HG03060 (cell line): ENCODE measurements at regions not wholly inside any gene's neighbourhood (a gene's known extent, or its start where the extent isn't known, plus 50 kb on each side); places are given as distances from the start of the nearest gene placed in this dataset.

Experiments used
- ATAC-seq: cut with Tn5 transposase; IDR thresholded peaks from one replicate; pipeline ENCODE4 v1.9.1; 2021; ENCODE audit warnings: low read depth, moderate number of reproducible peaks; ENCODE audit not compliant: unreplicated experiment

DNA sequence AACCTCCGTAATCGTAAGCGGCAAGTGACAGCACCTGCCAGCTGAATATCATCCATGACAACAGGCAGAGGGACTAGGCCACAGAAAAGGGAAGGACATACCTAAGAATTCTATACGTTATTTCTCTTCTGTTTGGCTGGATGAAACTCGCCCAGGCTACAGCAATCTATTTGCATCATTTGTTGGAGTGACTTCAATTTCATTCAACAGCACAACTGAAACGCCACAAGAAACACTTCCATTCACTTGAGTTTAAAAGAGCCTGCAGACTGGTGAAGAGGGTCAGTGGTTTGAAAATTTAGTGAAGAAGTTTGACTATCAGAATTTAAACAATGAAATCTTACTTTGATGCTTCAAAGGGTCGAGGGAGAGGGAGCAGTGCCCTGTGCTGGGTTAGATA lies 378.7 kb downstream of the LMO4 start:
- no peak for ATAC-seq

DNA sequence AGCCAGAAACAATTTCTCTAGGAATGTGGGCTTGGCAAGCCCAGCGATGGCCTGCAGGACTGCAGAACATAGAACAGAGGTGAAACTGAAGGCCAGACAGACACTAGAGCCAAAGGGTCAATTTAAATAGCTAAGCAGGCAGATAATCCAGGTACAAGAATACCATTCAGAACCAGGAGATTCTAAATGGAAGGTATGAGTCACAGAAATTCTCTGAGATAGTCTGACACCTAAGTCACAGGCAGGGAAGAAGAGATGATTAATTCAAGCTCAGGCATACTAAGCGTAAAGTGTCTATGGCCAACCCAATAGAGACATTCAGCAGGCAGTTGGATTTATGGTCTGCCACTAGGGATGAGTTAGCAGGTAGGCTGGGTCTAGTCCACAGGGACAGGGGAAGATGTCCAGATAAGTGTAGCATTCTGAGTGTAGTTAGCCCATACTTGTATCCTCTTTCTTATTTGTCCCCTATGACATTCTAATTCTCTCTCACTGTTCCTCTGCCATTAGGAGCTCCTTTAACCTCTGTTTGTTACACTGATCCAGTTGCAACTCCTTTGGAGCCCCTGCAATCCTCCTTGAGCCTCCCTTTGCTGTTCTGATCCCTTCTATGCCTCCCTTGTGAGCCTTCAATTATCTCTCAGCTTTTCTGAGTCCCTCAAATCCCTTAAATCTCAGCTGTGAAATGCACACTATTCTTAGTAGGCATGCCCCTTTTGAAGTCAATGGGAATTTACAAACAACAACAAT lies 383.8 kb downstream of the LMO4 start:
- ATAC-seq: no peak

- ATAC-seq: no peak
Observed at GRCh38 chr1:87714278-87714677, 385.6 kb downstream of the LMO4 start.

DNA sequence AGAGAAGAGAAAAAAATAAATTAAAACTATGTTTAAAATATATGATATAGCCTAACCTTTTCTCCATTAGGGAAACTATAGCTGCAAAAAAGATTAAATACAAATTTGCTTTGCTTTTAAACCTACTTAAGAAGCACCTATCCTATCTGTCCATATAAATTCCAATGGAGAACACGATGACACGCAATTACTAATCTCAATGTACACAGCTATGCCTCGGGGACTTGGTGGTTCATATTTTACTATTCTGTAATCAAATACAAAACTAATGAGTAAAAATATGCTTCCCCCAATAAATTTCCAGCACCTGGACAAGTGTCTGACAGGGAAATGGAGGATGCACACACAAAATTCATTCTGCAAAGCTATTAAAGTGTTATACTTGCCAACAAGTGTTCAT lies 386.4 kb downstream of the LMO4 start:
- ATAC-seq: no peak

- no peak for ATAC-seq
Observed at GRCh38 chr1:87715471-87715870, 386.8 kb downstream of the LMO4 start.

GRCh38 chr1:87717157-87717670 lies 388.5 kb downstream of the LMO4 start:
- no peak for ATAC-seq

- no peak for ATAC-seq
Observed at GRCh38 chr1:87718241-87718950, 389.7 kb downstream of the LMO4 start.

- no peak for ATAC-seq
Observed at GRCh38 chr1:87719658-87720057, 391.0 kb downstream of the LMO4 start.

DNA sequence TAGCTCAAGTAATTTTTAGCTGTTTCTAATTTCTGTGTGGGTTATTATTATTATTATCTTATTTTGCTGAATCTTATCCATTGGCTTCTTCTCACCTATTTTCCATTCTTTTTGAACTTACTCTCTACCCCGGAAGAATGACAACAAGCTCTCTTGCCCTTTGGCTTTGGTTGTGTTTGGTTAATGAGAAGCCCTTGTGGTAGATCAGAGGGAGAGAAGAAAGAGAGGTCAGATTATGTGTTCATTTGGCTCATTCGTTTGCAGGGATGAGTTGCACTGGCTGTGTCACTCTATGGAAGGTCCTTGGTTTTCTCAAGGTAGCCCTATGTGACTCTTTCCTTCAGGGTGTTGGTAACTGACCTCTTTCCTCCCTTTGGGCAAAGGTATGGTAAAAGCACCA lies 391.9 kb downstream of the LMO4 start:
- ATAC-seq: no peak

DNA sequence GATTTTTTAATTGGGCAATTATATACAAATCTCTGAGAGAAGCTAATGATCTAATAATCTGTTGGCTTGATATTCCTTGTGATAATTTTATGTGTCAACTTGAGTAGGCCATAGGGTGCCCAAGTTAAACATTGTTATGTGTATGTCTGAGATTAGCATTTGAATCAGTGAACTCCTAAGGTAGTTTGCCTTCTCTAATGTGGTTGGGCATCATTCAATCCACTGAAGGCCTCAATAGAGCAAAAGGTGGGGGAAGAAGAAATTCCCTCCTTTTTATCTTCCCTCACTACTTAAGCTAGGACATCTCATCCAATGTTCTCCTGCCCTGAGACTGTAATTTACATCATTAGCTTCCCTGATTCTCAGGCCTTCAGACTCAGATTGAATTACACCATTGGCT lies 394.5 kb downstream of the LMO4 start:
- no peak for ATAC-seq

DNA sequence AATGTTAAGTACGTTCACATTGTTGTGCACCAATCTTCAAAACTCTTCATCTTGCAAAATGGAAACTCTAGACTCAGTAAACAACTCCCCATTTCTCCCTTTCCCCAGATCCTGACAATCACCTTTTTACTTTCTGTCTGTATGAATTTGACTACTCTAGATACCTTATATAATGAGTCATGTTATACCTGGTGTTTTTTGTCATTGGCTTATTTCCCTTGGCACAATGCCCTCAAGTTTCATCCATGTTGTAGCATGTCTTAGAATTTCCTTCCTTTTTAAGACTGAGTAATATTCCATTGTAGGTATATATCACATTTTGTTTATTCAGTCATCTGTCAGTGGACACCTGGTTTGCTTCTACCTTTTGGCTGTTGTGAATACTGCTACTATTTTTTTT lies 399.5 kb downstream of the LMO4 start:
- ATAC-seq: no peak

DNA sequence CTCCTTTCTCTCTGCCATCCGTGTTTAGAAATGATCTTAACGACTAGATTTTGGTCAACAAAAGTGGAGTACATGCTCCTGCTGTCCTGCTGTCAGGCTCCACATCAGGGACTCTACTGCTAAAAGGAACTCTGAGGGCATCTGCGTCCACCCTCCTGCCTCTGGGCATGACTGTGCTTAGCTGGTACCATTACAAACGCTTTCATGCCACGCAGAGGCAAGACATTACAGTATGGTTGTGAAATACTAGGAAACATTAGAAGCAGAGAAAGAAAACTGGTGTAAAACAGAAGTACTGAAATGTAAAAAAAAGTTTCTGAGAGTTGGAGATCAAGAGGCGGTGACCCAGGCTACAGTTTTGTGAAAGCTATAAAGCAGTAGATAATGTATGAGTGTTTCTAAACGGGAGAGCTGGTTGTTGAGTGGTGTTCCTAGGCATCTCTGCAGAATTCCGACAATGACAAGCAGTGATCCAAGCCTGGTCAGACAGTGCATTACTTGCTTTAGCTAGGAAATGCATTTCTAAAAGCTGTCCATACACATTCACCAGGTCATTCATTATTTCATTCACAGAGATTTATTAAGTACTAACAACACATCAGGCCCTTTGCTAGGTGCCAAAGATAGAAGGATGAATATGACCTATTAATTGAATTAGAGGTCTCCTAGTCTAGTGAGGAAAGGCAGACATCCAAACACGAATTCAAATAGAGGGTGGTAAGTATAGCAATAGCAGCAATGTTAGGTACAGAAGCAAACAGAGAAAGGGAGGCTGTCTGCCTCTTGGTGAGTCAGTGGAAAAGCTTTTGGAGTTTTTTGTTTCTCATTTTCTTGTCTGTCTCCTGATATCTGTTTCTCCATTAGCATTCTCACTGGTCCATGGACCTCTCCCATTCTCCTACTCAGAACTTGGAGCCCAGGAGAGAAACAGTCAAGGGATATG lies 401.9 kb downstream of the LMO4 start:
- ATAC-seq: no peak

DNA sequence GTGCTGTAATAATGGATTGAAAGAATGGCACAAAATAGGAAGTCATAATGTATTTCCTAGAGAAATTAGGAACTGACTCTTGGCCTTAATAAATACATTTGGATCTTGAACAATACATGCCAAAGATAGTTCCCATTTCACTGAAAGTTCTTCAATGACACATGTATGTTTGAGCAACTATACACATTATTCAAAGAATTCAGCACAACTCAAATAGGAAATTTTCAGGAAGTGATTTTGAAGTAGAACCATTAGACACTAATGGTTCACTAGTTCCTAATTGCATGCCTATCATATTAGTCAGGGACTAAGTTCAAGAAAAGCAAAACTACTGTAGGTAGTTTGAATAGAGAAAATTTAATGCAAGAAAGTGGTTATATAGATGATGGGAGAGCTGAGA lies 404.7 kb downstream of the LMO4 start:
- ATAC-seq: no peak

DNA sequence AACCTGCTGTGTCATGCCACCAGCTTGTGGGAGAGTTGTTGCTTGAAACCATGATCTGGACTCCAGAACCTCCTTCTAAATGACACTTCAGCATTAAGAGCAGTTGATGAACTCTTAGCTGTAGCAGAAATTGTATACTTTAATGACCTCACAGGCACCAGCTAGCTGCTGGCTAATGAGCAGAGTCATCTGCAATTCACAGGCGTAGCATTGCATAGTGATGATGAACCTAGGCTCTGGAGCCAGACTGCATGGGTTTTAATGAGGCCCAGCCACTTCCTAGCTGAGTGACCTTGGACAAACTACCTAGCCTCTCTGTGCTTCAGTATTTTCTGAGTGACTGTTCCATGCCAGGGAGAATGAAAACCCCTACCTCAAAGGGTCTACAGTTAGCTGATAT lies 407.1 kb downstream of the LMO4 start:
- no peak for ATAC-seq

DNA sequence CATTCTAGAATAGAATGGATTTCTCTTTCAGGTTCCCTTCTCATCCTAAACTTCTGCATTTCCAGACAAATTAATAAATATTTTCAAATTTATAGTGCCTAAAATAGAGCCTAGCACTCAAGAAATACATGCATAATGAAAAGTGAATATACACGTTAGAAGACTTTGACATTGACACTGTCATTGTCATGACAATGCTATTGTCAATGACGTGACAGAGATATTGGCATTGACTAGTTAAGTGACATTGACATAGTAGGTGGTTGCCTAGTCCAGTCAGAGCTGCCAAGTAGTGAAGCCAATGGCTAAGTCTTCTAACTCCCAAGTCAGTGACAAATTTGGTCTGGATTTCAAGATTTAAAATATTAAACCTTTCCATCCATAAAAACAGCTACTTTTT lies 410.5 kb downstream of the LMO4 start:
- ATAC-seq: no peak

GRCh38 chr1:87739704-87740103 lies 411.0 kb downstream of the LMO4 start:
- ATAC-seq: no peak

DNA sequence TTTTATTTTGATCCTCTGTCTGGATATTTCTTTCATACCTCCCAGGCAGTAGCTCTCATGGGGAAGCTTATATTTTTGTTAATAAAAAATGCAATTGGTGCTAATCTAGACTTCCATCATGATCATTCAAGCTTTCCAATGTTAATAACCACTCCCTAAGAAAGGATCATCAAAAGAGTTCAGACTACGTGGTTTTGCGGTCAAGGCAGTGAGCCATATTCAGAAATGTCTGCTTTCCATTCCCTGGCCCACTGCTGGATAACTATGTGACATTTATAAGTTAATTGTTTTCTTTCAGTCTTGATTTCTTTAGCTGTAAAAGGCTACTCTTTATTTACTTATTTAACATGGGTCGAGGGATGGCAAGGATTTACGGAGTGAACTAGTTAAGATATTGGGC lies 414.6 kb downstream of the LMO4 start:
- ATAC-seq: no peak

DNA sequence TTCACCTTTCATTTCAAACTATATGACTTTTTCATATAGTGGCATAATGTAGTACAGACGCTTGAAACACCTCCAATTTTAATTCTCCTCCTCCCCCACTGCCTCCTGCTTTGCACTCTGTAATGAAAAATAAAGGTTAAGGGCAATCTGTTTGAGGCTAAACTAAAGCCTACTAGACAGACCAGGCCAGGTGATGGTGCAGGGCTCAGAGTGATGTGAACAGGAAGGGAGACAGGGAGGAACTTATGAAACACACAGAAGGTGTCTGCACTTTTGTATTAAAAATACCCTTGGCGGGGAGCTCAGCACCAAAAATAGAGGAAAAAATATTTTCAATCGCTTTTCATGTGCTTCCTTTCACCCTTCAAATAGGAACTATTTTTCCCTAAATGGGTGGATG lies 415.4 kb downstream of the LMO4 start:
- ATAC-seq: no peak

DNA sequence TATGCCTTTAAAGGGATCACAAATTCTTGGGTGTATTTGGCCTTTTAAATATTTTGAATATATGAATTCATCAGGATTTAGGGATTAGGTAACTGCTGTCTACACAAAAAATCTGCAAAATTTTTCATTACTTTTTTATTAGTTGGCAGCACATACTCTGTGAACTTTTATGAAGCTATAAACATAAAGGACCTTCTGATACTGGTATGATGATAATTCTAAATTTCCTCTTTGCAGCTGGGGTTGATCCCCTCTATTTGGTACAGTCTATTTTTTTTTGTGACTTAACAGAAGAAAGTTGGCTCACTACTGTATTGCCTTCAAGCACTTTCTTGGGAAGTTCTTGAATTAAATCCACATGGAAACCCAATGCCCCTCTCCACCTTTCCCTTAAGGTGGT lies 416.1 kb downstream of the LMO4 start:
- ATAC-seq: no peak

GRCh38 chr1:87753366-87753765 lies 424.7 kb downstream of the LMO4 start:
- ATAC-seq: no peak

- no peak for ATAC-seq
Observed at GRCh38 chr1:87754139-87754538, 425.5 kb downstream of the LMO4 start.
